Osteoblast (primary cell): ENCODE measurements at regions not wholly inside any gene's neighbourhood (a gene's known extent, or its start where the extent isn't known, plus 50 kb on each side); places are given as distances from the start of the nearest gene placed in this dataset.
"Not testable (repeated sequence)": the region's sequence is repeated elsewhere in the genome, so short reads cannot be mapped to it uniquely, and the experiment has no call there.

ENCODE experiments used
- DNase-seq: peaks from one replicate; pipeline ENCODE4 v3.0.0; 2011; ENCODE audit warnings: low spot score, mixed read lengths; ENCODE audit not compliant: insufficient read length; ENCODE audit errors: missing footprints
- H2AFZ ChIP-seq: 2 replicates; pipeline ENCODE4 v1.6.0; 2011; ENCODE audit warnings: mild to moderate bottlenecking, low read length
- H3K27ac ChIP-seq: 2 replicates; pipeline ENCODE4 v1.5.1; 2011; ENCODE audit warnings: mild to moderate bottlenecking, low read depth, low read length, moderate library complexity
- H3K27me3 ChIP-seq: 2 replicates; pipeline ENCODE4 v1.6.0; 2012; ENCODE audit warnings: mild to moderate bottlenecking, control low read depth, inconsistent platforms, low read length, moderate library complexity; ENCODE audit not compliant: insufficient read depth
- H3K36me3 ChIP-seq: 2 replicates; pipeline ENCODE4 v1.5.1; 2011; ENCODE audit warnings: mild to moderate bottlenecking, low read length, control low read depth, moderate library complexity; ENCODE audit not compliant: insufficient read depth
- H3K4me1 ChIP-seq: 2 replicates; pipeline ENCODE4 v1.5.1; 2011; ENCODE audit warnings: mild to moderate bottlenecking, low read length, control low read depth, moderate library complexity; ENCODE audit not compliant: insufficient read depth
- H3K4me2 ChIP-seq: 2 replicates; pipeline ENCODE4 v1.6.0; 2011; ENCODE audit warnings: mild to moderate bottlenecking, low read length; ENCODE audit not compliant: insufficient read depth
- H3K4me3 ChIP-seq: fragments of 200-600 bp; sonication (generic); 3 replicates; pipeline ENCODE4 v1.5.1; 2012; ENCODE audit warnings: mild to moderate bottlenecking, low read length, inconsistent platforms; ENCODE audit not compliant: insufficient read depth
- H3K79me2 ChIP-seq: 2 replicates; pipeline ENCODE4 v1.6.0; 2012; ENCODE audit warnings: mild to moderate bottlenecking, low read length, control low read depth, inconsistent platforms; ENCODE audit not compliant: insufficient read depth
- H3K9me3 ChIP-seq: 2 replicates; pipeline ENCODE4 v1.5.1; 2011; ENCODE audit warnings: low read depth, low read length, control low read depth
- H4K20me1 ChIP-seq: 2 replicates; pipeline ENCODE4 v1.6.0; 2012; ENCODE audit warnings: mild to moderate bottlenecking, low read length, control low read depth; ENCODE audit not compliant: insufficient read depth
- CTCF ChIP-seq: IDR thresholded peaks from 2 replicates; pipeline ENCODE4 v1.5.1; 2011; ENCODE audit warnings: mild to moderate bottlenecking, low read depth, low read length, moderate library complexity; ENCODE audit errors: extremely low read depth

GRCh38 chr6:114878091-114878490, 535.3 kb upstream of the HS3ST5 start:
- H2AFZ ChIP-seq = no peak overlapping the region
- H3K4me1 ChIP-seq = no peaks in the 10 kb centered on the region
- no peak overlapping the region for H3K4me2 ChIP-seq
- H3K27ac ChIP-seq = no peak overlapping the region
- no peaks in the 10 kb centered on the region for H3K79me2 ChIP-seq
- no peaks in the 10 kb centered on the region for H3K9me3 ChIP-seq
- no peaks in the 10 kb centered on the region for H4K20me1 ChIP-seq
- no peaks in the 10 kb centered on the region for H3K36me3 ChIP-seq
- H3K4me3 ChIP-seq = no peak overlapping the region
- H3K27me3 ChIP-seq = no peaks in the 10 kb centered on the region
- TF ChIP-seq CTCF = no peak
- DNase-seq = no peak

GRCh38 chr6:114874410-114874809, 531.6 kb upstream of the HS3ST5 start:
- H2AFZ ChIP-seq = no peak overlapping the region

GRCh38 chr6:114865506-114865905, 522.7 kb upstream of the HS3ST5 start:
- H4K20me1 ChIP-seq, H3K4me2 ChIP-seq, H2AFZ ChIP-seq, H3K4me1 ChIP-seq, H3K4me3 ChIP-seq, H3K79me2 ChIP-seq, H3K36me3 ChIP-seq, H3K27ac ChIP-seq, DNase-seq, H3K9me3 ChIP-seq, H3K27me3 ChIP-seq: not testable (repeated sequence)

More at GRCh38 chr6:114874410-114874809, 531.6 kb upstream of the HS3ST5 start:
- H3K4me2 ChIP-seq = no peak overlapping the region
- no peaks in the 10 kb centered on the region for H3K36me3 ChIP-seq
- H3K4me3 ChIP-seq = no peak overlapping the region
- no peak for TF ChIP-seq CTCF
- no peaks in the 10 kb centered on the region for H3K9me3 ChIP-seq
- no peaks in the 10 kb centered on the region for H4K20me1 ChIP-seq
- H3K79me2 ChIP-seq = no peaks in the 10 kb centered on the region
- H3K4me1 ChIP-seq = no peaks in the 10 kb centered on the region
- H3K27me3 ChIP-seq = no peaks in the 10 kb centered on the region
- H3K27ac ChIP-seq = no peak overlapping the region
- no peak for DNase-seq

GRCh38 chr6:114863610-114864009, 520.8 kb upstream of the HS3ST5 start:
- Histone ChIP-seq H4K20me1 (no peaks in the 10 kb centered on the region), H3K9me3 (no peaks in the 10 kb centered on the region), H2AFZ (no peak overlapping the region), H3K27ac (no peak overlapping the region), H3K4me2 (no peak overlapping the region), H3K36me3 (no peaks in the 10 kb centered on the region), H3K4me3 (no peak overlapping the region), H3K27me3 (no peaks in the 10 kb centered on the region), H3K79me2 (no peaks in the 10 kb centered on the region), H3K4me1 (no peaks in the 10 kb centered on the region)
- peak; percentile 25 for DNase-seq
- no peak for TF ChIP-seq CTCF
